Tibial nerve (tissue), 4 donors: ENCODE measurements at regions not wholly inside any gene's neighbourhood (a gene's known extent, or its start where the extent isn't known, plus 50 kb on each side); places are given as distances from the start of the nearest gene placed in this dataset.
"Not testable (repeated sequence)": the region's sequence is repeated elsewhere in the genome, so short reads cannot be mapped to it uniquely, and the experiment has no call there.

Experiments
- DNase-seq, 2 donors: peaks; one replicate each; pipeline ENCODE4 v3.0.0-alpha.2; 2019; ENCODE audit warnings: low spot score in 2 of 2
- H3K27ac ChIP-seq, 4 donors: fragments of 200-600 bp; sonication (generic) in 3 of 4; one replicate each; pipeline ENCODE4 v1.5.1; 2017 to 2019; ENCODE audit warnings: mild to moderate bottlenecking in 1 of 4
- H3K27me3 ChIP-seq, 2 donors: fragments of 200-600 bp; sonication (generic) in 1 of 2; one replicate each; pipeline versions ENCODE4 v1.5.1 to v1.6.0; 2017 to 2019
- H3K36me3 ChIP-seq, 3 donors: fragments of 200-600 bp; sonication (generic); one replicate each; pipeline ENCODE4 v1.5.1; 2018 to 2019
- H3K4me1 ChIP-seq, 4 donors: fragments of 200-600 bp; sonication (generic) in 3 of 4; one replicate each; pipeline ENCODE4 v1.5.1; 2017 to 2019
- H3K4me3 ChIP-seq, 4 donors: fragments of 200-600 bp; sonication (generic) in 3 of 4; one replicate each; pipeline ENCODE4 v1.5.1; 2017 to 2019; ENCODE audit warnings: mild to moderate bottlenecking in 1 of 4, moderate library complexity in 1 of 4
- H3K9me3 ChIP-seq, 4 donors: fragments of 200-600 bp; sonication (generic) in 3 of 4; one replicate each; pipeline ENCODE4 v1.5.1; 2017 to 2019
- EP300 ChIP-seq, 2 donors: sonication (generic); formaldehyde crosslinking; IDR thresholded peaks; one replicate each; pipeline ENCODE4 v1.6.1; 2017; ENCODE audit warnings: antibody characterized with exemption in 2 of 2, mild to moderate bottlenecking in 1 of 2
- POLR2A ChIP-seq, 2 donors: fragments of 450-650 bp; IDR thresholded peaks; one replicate each; pipeline ENCODE4 v1.6.1; 2017; ENCODE audit warnings: antibody characterized with exemption in 2 of 2, mild to moderate bottlenecking in 2 of 2, moderate library complexity in 2 of 2
- WGBS, 2 donors: methylation state at CpG; one replicate each; pipeline ENCODE4 v1.1.5; 2018; 5-methylcytosine and 5-hydroxymethylcytosine counted together
- TF ChIP-seq, protein P1 (sequence below), 5 experiments: fragments of 200-600 bp in 3 of 5; fragments of 450-650 bp in 2 of 5; sonication (generic) in 3 of 5; IDR thresholded peaks; one replicate each; pipeline ENCODE4 v1.5.1; 2016 to 2019; ENCODE audit warnings: antibody characterized with exemption in 5 of 5, mild to moderate bottlenecking in 3 of 5, moderate library complexity in 2 of 5

DNA sequence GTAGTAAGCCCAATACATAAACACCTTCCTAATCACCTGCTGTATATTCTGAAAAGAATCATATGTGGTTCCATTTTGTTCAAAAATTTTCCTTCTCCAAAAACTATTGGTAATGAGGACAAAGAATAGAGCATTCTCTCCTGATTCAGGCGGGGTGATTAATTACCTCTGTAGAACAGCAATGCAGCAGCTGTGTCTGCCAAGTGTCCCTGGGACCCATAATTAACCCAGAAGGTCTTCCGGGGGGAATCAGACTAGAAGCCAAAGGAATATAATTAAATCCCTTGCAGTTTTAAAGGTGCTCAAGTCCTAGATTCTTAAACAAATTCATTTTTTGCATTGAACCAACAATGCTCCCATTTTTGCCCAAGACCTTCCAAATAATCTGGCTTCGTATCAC is 60.3 kb upstream of the ABLIM1 start:
- no peak for DNase-seq
- no peak overlapping the region for H3K27ac ChIP-seq
- H3K27me3 ChIP-seq: no peaks in the 10 kb centered on the region
- H3K9me3 ChIP-seq: no peaks in the 10 kb centered on the region
- H3K4me1 ChIP-seq: peaks cover 0 to 26% (median 5%) of the 10 kb centered on the region in 4 donors
- no peaks in the 10 kb centered on the region for H3K36me3 ChIP-seq
- no peak overlapping the region for H3K4me3 ChIP-seq
- 77 to 80% methylated on average over 3 of the region's 3 CpGs for WGBS, 2 donors
- no peak for TF ChIP-seq POLR2A (IDR thresholded peaks at IDR 0.05)
- TF ChIP-seq, protein P1, sequence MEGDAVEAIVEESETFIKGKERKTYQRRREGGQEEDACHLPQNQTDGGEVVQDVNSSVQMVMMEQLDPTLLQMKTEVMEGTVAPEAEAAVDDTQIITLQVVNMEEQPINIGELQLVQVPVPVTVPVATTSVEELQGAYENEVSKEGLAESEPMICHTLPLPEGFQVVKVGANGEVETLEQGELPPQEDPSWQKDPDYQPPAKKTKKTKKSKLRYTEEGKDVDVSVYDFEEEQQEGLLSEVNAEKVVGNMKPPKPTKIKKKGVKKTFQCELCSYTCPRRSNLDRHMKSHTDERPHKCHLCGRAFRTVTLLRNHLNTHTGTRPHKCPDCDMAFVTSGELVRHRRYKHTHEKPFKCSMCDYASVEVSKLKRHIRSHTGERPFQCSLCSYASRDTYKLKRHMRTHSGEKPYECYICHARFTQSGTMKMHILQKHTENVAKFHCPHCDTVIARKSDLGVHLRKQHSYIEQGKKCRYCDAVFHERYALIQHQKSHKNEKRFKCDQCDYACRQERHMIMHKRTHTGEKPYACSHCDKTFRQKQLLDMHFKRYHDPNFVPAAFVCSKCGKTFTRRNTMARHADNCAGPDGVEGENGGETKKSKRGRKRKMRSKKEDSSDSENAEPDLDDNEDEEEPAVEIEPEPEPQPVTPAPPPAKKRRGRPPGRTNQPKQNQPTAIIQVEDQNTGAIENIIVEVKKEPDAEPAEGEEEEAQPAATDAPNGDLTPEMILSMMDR (IDR thresholded peaks at IDR 0.05): no peak

DNA sequence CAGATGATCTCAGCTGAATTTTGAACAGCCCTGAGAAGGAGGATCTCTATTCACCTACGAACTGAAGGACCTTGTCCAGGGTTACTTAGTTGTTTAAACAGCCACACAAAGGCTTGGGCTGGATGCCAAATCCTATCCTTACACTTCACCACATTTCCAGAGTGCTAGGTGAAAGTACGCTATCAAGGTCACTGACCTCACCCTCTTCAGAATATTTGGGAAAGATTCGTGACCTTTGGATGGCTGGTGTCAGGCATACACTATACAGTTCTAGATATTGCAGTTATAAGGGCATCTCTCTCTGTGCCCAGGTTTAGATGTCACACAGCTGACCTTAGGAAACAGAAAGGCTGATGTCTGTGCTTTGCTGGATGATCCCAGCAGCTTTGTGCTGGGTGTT is 61.2 kb upstream of the ABLIM1 start:
- 76 to 93% methylated on average over 3 of the region's 3 CpGs for WGBS, 2 donors
- peaks cover 0 to 18% (median 5%) of the 10 kb centered on the region in 4 donors for H3K4me1 ChIP-seq
- DNase-seq: no peak
- TF ChIP-seq, protein P1 (IDR thresholded peaks at IDR 0.05): no peak
- TF ChIP-seq EP300 (IDR thresholded peaks at IDR 0.05) (no peak), POLR2A (IDR thresholded peaks at IDR 0.05) (no peak)
- no peaks in the 10 kb centered on the region for H3K27me3 ChIP-seq
- H3K27ac ChIP-seq: no peak overlapping the region
- H3K9me3 ChIP-seq: no peaks in the 10 kb centered on the region
- no peak overlapping the region for H3K4me3 ChIP-seq
- no peaks in the 10 kb centered on the region for H3K36me3 ChIP-seq

DNA sequence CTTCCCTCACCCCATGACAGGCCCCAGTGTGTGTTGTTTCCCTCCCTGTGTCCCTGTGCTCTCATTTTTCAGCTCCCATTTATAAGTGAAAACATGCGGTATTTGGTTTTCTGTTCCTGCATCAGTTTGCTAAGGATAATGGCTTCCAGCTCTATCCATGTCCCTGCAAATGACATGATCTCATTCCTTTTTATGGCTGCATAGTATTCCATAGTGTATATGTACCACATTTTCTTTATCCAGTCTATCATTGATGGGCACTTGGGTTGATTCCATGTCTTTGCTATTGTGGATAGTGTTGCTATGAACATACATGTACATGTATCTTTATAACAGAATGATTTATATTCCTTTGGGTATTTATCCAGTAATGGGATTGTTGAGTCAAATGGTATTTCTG is 61.9 kb upstream of the ABLIM1 start:
- WGBS, 2 donors: 94 to 100% methylated on average over 1 of the region's 1 CpG
- H3K36me3 ChIP-seq, H3K27me3 ChIP-seq, H3K4me3 ChIP-seq, H3K9me3 ChIP-seq, DNase-seq, H3K27ac ChIP-seq: not testable (repeated sequence)
- peaks cover 0 to 10% (median 1%) of the 10 kb centered on the region in 4 donors for H3K4me1 ChIP-seq

DNA sequence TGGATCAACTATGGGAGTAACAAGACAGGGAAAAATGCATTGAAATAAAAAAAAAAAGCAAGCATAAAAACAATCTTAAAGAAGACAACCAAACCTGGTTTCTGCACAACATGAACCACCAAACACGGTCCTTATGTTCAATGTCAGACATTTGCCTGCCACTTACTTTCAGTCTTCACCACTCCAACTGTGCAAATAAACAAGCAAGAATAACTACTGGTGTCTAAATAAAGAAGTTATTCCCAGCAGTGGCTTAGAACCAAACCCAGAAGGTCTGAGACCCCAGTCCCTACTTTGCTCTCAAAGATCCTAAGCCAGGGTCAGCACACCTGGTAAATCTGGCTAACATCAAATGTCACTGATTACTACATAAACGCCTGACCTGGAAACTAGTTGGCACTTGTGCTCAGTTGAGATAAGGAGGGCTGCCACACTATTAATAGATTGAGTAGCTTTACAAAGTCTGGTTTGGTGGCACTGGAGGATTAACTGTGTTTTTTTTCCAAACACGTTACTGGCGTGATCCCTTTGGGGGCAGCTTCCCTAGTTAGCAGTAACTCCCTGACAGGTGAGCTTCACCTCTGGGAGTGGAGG is 62.7 kb upstream of the ABLIM1 start:
- TF ChIP-seq POLR2A (IDR thresholded peaks at IDR 0.05): no peak
- peak in 1 of 2 donors; percentile 43 for TF ChIP-seq EP300 (IDR thresholded peaks at IDR 0.05)
- Histone ChIP-seq H3K27ac (no peak overlapping the region), H3K4me1 (peaks cover 0 to 3% (median 0%) of the 10 kb centered on the region in 4 donors), H3K27me3 (no peaks in the 10 kb centered on the region), H3K9me3 (no peaks in the 10 kb centered on the region), H3K4me3 (no peak overlapping the region), H3K36me3 (no peaks in the 10 kb centered on the region)
- 72 to 76% methylated on average over 4 of the region's 4 CpGs for WGBS, 2 donors
- no peak for DNase-seq

DNA sequence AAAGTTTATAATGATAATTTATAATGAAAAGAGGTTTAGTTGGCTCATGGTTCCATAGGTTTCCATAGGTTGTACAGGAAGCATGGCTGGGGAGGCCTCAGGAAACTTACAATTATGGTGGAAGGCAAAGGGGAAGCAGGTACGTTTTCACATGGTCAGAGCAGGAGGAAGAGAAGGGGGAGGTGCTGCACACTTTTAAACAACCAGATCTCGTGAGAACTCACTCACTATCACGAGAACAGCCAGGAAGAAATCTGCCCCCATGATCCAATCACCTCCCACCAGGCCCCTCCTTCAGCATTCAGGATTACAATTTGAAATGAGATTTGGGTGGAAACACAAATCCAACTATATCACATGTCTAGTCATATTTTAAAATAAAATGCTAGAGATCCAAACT is 64.1 kb upstream of the ABLIM1 start:
- H3K27ac ChIP-seq, DNase-seq, H3K4me1 ChIP-seq, H3K9me3 ChIP-seq, H3K36me3 ChIP-seq, H3K27me3 ChIP-seq, H3K4me3 ChIP-seq: not testable (repeated sequence)
- WGBS, 2 donors: 65 to 77% methylated on average over 3 of the region's 3 CpGs

DNA sequence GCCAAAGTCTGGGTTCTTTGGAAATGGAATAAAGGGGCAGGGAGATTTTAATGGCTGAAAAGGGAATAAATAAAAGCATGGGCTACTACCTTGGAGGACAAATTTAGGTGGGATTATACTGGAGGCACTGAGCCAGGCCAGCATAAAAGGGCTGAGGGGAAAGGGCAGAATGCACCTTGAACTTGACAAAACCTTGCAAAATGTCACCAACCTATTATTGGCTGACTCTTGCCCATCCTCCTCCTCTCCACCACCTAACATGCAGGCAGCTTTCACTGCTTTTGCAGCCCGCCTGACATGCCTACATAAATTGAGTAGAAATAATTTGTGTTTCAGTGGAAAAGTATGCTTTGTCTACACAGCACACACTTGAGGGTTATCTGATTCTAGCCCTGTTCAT is 65.3 kb upstream of the ABLIM1 start:
- H3K27ac ChIP-seq: no peak overlapping the region
- TF ChIP-seq POLR2A (IDR thresholded peaks at IDR 0.05) (no peak), EP300 (IDR thresholded peaks at IDR 0.05) (no peak)
- TF ChIP-seq, protein P1 (IDR thresholded peaks at IDR 0.05): no peak

More for the DNA sequence above, 65.3 kb upstream of the ABLIM1 start:
- Histone ChIP-seq H3K36me3 (no peaks in the 10 kb centered on the region), H3K4me3 (no peak overlapping the region), H3K4me1 (no peaks in the 10 kb centered on the region), H3K9me3 (no peaks in the 10 kb centered on the region), H3K27me3 (no peaks in the 10 kb centered on the region)
- DNase-seq: no peak
- WGBS, 2 donors: 80 to 89% methylated on average over 1 of the region's 1 CpG
